ENCODE measurements at regions not wholly inside any gene's neighbourhood (a gene's known extent, or its start where the extent isn't known, plus 50 kb on each side); places are given as distances from the start of the nearest gene placed in this dataset.

DNA sequence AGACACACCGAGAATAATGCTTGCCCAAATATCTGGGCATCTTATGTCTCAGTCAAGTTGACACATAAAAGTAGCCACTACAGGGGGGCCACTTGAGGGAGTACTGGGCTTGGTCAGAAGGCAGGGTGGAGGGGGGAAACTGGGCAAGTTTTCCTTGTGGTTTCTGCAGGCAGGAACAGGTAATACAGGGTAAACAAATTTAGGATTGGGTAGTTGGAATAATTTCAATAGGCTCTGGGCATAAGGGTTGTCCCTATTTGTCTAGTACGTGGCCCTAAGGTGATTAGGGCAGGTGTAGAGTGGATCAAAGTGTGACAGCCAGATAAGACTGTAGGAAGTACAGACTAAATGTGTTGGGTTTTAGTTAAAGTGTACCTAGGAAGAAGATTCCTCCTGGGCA is 353.1 kb downstream of the TLE4 start:
- Histone ChIP-seq H3K4me3 (ENCODE audit: extremely low read depth, insufficient read depth, low read length, poor library complexity, severe bottlenecking) (no peak overlapping the region), H3K27ac (ENCODE audit: low read depth, low read length, severe bottlenecking) (no peak overlapping the region), H3K4me1 (ENCODE audit: control insufficient read depth, insufficient read depth, low read length, poor library complexity, severe bottlenecking) (no peaks in the 10 kb centered on the region), H3K9me3 (ENCODE audit: control insufficient read depth, low read length) (no peaks in the 10 kb centered on the region), H3K36me3 (ENCODE audit: control insufficient read depth, insufficient read depth, low read length) (no peaks in the 10 kb centered on the region)
- 0 to 50% methylated on average over 1 to 2 of the region's 2 CpGs for WGBS, 2 experiments (ENCODE audit: insufficient coverage in 2 of 2)

DNA sequence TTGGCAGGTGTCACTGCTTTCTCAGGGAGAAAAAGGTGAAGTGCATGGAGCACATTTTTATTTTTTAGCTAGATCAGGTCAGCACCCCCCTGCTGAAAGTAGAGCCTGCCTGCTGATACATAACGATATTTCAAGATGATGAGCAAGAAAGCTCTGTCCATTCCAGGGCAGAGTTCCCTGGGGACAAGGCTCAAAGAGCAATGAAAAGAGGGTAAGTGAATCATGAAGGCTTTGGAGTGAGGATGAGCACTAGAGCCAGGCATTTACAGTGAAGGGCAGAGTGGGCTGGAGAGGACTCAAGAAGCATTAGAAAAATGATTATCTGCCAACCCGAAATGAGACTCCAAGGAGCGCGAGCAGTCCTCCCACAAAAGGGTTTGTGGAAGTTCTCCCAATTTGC is 345.7 kb downstream of the TLE4 start:
- H3K4me1 ChIP-seq (ENCODE audit: control insufficient read depth, insufficient read depth, low read length, poor library complexity, severe bottlenecking): no peaks in the 10 kb centered on the region
- whole genome bisulfite sequencing, 2 experiments (ENCODE audit: insufficient coverage in 2 of 2): 95 to 96% methylated on average over 3 to 4 of the region's 4 CpGs
- H3K9me3 ChIP-seq (ENCODE audit: control insufficient read depth, low read length): no peaks in the 10 kb centered on the region
- no peak overlapping the region for H3K27ac ChIP-seq (ENCODE audit: low read depth, low read length, severe bottlenecking)
- H3K36me3 ChIP-seq (ENCODE audit: control insufficient read depth, insufficient read depth, low read length): no peaks in the 10 kb centered on the region
- H3K4me3 ChIP-seq (ENCODE audit: extremely low read depth, insufficient read depth, low read length, poor library complexity, severe bottlenecking): no peak overlapping the region

DNA sequence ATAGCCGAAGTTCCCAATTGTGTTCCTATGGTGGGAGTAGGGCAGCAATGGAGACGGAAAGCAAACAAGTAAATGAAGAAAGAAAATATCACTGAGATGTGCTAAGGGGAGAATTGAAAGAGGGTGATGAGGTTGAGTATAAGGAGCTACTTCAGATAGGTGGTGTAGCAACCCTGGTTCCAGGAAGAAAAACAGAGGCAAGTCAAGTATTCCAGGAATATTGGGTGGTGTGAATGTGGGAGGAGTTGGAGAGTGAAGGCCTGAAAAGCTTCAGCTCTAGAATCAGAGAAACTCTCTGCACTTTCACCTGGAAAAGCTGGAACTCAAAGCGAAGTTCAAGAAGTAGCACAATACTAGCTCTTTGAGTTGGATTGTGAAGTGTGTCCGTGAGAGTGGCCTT is 342.1 kb downstream of the TLE4 start:
- WGBS, 2 experiments (ENCODE audit: insufficient coverage in 2 of 2): 91 to 100% methylated on average over 2 of the region's 4 CpGs
- no peaks in the 10 kb centered on the region for H3K36me3 ChIP-seq (ENCODE audit: control insufficient read depth, insufficient read depth, low read length)
- H3K4me1 ChIP-seq (ENCODE audit: control insufficient read depth, insufficient read depth, low read length, poor library complexity, severe bottlenecking): no peaks in the 10 kb centered on the region
- H3K9me3 ChIP-seq (ENCODE audit: control insufficient read depth, low read length): no peaks in the 10 kb centered on the region
- no peak overlapping the region for H3K27ac ChIP-seq (ENCODE audit: low read depth, low read length, severe bottlenecking)
- no peak overlapping the region for H3K4me3 ChIP-seq (ENCODE audit: extremely low read depth, insufficient read depth, low read length, poor library complexity, severe bottlenecking)

DNA sequence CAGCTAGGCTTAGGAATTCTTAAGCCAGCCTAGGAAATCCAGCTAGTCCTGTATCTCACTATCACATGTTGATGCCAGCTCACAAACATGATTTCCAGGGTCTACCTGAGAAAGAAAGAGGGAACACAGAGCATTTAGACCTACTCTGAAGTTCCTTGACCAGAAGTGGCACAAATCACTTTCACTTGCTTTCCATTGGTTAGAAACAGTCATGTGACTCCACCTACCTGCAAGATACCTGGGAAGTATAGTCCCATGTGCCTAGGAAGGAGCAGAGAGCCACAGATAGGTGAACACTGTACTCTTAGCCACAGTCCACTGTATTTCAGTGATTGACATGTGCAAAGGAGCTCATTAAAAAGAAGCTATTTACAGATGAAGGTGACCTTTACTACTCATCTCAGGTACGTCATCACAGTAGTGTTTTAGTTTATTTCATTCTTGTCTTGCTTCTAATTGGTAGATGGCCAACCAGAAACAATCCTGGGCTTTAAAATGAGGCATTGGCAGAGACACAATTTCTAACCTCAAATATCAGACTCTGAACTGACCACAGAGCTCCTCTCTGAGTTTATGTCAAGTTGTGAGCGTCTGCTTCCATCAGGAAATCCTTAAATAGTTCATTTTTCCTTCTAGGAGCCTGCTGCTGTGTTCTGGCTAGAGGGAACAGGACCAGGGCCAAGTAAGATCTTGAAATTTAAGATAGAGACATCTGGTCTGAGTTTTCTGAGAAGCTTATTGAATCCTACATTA is 340.7 kb downstream of the TLE4 start:
- no peak overlapping the region for H3K4me3 ChIP-seq (ENCODE audit: extremely low read depth, insufficient read depth, low read length, poor library complexity, severe bottlenecking)
- H3K9me3 ChIP-seq (ENCODE audit: control insufficient read depth, low read length): no peaks in the 10 kb centered on the region
- 80% methylated on average over 1 of the region's 2 CpGs; no CpG with 5 or more reads in 1 of the 2 experiments for WGBS, 2 experiments (ENCODE audit: insufficient coverage in 2 of 2)
- no peak overlapping the region for H3K27ac ChIP-seq (ENCODE audit: low read depth, low read length, severe bottlenecking)
- no peaks in the 10 kb centered on the region for H3K36me3 ChIP-seq (ENCODE audit: control insufficient read depth, insufficient read depth, low read length)
- no peaks in the 10 kb centered on the region for H3K4me1 ChIP-seq (ENCODE audit: control insufficient read depth, insufficient read depth, low read length, poor library complexity, severe bottlenecking)

DNA sequence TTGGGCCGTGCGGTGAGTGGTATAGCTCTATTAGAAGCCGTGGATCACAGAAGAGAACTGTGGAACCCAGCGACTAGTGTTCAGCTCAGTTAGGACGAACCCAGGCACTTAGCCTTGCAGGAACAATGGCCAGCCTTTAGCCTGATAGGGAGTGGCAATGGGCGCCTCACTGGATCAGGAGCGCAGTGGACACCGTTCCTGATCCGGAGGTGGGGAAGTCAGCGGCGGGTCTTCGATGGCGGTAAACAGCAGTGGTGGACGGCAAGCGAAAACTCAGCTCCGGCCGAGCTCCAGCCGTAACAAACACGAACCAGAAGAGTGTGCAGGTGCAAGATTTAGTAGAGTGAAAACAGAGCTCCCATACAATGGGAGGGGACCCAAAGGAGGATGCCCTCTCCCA is 340.0 kb downstream of the TLE4 start:
- Histone ChIP-seq H3K4me1 (ENCODE audit: control insufficient read depth, insufficient read depth, low read length, poor library complexity, severe bottlenecking) (no peaks in the 10 kb centered on the region), H3K4me3 (ENCODE audit: extremely low read depth, insufficient read depth, low read length, poor library complexity, severe bottlenecking) (no peak overlapping the region), H3K9me3 (ENCODE audit: control insufficient read depth, low read length) (no peaks in the 10 kb centered on the region), H3K36me3 (ENCODE audit: control insufficient read depth, insufficient read depth, low read length) (no peaks in the 10 kb centered on the region), H3K27ac (ENCODE audit: low read depth, low read length, severe bottlenecking) (no peak overlapping the region)
- 94 to 95% methylated on average over 12 to 16 of the region's 19 CpGs for WGBS, 2 experiments (ENCODE audit: insufficient coverage in 2 of 2)

DNA sequence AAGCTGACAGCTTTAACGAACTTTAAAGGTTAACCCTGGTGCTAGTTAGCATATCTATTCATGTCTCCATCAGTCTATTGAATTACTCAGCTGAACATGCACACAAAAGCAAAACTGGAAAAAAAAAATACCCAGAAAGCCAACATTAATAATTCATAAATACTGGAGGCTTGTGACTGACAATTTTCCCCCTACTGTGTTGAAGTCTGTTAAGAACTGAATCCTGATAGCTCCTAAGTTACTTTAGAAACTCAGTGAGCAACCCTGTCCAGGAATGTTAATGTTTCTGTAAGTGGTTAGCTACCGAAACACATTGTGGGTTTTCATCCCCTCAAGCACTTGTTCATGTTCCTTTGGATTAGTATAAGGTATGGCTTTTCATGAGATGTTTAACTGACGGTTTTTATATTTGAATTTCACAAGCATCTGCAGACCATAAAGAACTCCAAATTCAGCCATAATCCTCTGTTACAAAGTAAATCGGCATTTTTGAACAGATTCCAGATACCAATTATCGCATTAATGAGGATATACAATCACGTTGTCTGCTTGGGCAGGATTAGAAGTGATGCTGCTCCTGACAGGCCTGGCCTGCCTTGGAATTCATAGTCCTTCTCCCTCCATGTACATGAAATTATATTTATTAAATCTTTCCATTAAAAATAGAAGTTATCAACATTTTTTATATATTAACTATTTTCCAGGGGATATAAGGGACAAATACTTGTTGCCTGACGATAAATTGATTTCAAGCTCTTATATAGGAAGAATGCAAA is 331.2 kb downstream of the TLE4 start:
- no peaks in the 10 kb centered on the region for H3K9me3 ChIP-seq (ENCODE audit: control insufficient read depth, low read length)
- 60 to 88% methylated on average over 1 to 5 of the region's 7 CpGs for WGBS, 2 experiments (ENCODE audit: insufficient coverage in 2 of 2)

DNA sequence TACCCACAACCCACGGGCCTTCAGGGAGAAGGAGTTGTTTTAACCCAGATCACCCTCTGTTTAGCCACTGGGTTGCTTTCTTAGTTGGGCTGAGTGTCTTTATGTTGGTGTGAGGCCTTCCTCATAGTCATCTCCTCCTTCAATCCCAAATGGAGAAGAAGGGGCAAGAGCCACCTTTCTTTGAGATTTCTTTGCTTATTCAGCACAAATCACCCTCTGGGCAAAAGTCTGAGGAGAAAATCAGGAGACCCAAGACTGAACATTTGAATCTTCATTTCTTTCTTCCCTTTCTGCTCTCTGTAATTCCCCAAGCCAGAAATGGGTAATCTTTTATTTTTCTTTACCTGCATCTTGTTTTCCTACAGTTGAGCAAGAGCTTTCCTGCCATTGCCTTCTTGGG is 329.0 kb downstream of the TLE4 start:
- Histone ChIP-seq H3K27ac (ENCODE audit: low read depth, low read length, severe bottlenecking) (no peak overlapping the region), H3K9me3 (ENCODE audit: control insufficient read depth, low read length) (no peaks in the 10 kb centered on the region), H3K4me3 (ENCODE audit: extremely low read depth, insufficient read depth, low read length, poor library complexity, severe bottlenecking) (no peak overlapping the region), H3K36me3 (ENCODE audit: control insufficient read depth, insufficient read depth, low read length) (no peaks in the 10 kb centered on the region), H3K4me1 (ENCODE audit: control insufficient read depth, insufficient read depth, low read length, poor library complexity, severe bottlenecking) (no peaks in the 10 kb centered on the region)
- no CpG with 5 or more reads among the region's 1 CpG for WGBS, 2 experiments (ENCODE audit: insufficient coverage in 2 of 2)

More for the DNA sequence above, 331.2 kb downstream of the TLE4 start:
- H3K27ac ChIP-seq (ENCODE audit: low read depth, low read length, severe bottlenecking): no peak overlapping the region
- no peak overlapping the region for H3K4me3 ChIP-seq (ENCODE audit: extremely low read depth, insufficient read depth, low read length, poor library complexity, severe bottlenecking)
- H3K36me3 ChIP-seq (ENCODE audit: control insufficient read depth, insufficient read depth, low read length): no peaks in the 10 kb centered on the region
- no peaks in the 10 kb centered on the region for H3K4me1 ChIP-seq (ENCODE audit: control insufficient read depth, insufficient read depth, low read length, poor library complexity, severe bottlenecking)

DNA sequence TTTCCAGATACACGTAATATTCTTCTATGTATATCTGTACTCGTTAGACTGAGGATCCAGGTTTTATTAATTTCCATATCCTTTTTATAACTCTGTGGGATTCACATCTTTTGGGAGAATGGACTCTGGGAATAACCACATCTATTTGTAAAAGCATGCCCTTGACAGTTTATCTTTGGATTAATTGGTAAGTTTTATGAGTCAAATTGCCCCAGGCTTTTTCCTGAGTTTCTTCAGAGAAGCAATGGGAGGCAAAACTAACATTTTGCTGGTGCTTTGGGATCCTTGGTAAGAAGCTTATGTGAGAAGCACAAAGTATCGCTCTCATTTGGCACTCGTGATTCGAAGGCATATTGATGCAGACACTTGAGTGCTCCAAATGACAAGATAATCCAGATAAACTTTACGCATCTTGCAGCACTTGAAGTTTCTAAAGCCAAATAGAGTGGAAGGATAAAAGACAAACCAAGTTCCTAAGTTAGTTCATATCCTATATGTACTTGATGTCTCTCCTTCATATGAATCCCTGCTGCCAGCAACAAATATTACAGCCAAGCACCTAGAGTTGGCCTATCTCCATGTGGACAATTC is 324.7 kb downstream of the TLE4 start:
- Histone ChIP-seq H3K4me3 (ENCODE audit: extremely low read depth, insufficient read depth, low read length, poor library complexity, severe bottlenecking) (no peak overlapping the region), H3K9me3 (ENCODE audit: control insufficient read depth, low read length) (no peaks in the 10 kb centered on the region), H3K36me3 (ENCODE audit: control insufficient read depth, insufficient read depth, low read length) (no peaks in the 10 kb centered on the region), H3K4me1 (ENCODE audit: control insufficient read depth, insufficient read depth, low read length, poor library complexity, severe bottlenecking) (no peaks in the 10 kb centered on the region), H3K27ac (ENCODE audit: low read depth, low read length, severe bottlenecking) (no peak overlapping the region)
- WGBS, 2 experiments (ENCODE audit: insufficient coverage in 2 of 2): 93 to 96% methylated on average over 2 to 4 of the region's 6 CpGs

DNA sequence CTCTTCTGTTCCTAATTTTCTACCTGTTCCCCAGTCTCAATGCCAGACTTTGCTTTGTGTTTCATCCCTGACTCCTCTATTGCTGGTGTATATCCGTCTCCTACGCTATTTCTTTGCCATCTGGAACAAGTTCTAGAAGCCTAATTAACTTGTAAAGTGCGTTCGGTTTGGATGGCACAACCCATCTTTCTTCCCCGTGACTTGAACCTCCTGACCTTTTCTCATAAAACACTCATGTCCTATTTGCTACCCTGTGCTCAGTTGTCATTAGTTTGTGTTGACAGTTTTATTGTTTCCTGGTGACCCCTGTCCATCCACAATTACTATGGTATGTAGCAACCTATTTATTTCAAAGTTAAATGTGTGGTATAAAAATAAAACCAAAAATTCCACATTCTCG is 323.5 kb downstream of the TLE4 start:
- Histone ChIP-seq H3K9me3 (ENCODE audit: control insufficient read depth, low read length) (no peaks in the 10 kb centered on the region), H3K4me1 (ENCODE audit: control insufficient read depth, insufficient read depth, low read length, poor library complexity, severe bottlenecking) (no peaks in the 10 kb centered on the region), H3K4me3 (ENCODE audit: extremely low read depth, insufficient read depth, low read length, poor library complexity, severe bottlenecking) (no peak overlapping the region), H3K36me3 (ENCODE audit: control insufficient read depth, insufficient read depth, low read length) (no peaks in the 10 kb centered on the region), H3K27ac (ENCODE audit: low read depth, low read length, severe bottlenecking) (no peak overlapping the region)
- 89 to 91% methylated on average over 4 of the region's 6 CpGs for WGBS, 2 experiments (ENCODE audit: insufficient coverage in 2 of 2)

DNA sequence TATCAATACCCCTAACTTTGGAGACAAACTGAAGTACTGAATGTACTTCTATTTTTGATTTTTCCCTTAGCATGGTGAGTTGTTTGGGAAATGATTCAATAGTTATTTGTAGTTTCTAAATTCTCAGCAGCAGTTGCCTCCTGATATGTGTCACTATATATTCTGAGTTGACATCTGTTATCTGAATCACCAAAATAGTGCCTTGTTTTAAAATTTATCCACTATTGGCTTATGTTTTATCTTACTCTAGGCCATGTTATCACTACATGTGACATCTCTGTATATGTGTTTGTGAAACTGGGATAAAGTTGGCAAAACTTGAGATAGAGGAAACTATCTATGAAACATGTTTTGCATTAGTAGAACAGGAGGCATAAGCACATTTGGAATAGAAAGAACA is 317.6 kb downstream of the TLE4 start:
- Histone ChIP-seq H3K4me3 (ENCODE audit: extremely low read depth, insufficient read depth, low read length, poor library complexity, severe bottlenecking) (no peak overlapping the region), H3K4me1 (ENCODE audit: control insufficient read depth, insufficient read depth, low read length, poor library complexity, severe bottlenecking) (no peaks in the 10 kb centered on the region), H3K36me3 (ENCODE audit: control insufficient read depth, insufficient read depth, low read length) (no peaks in the 10 kb centered on the region), H3K9me3 (ENCODE audit: control insufficient read depth, low read length) (no peaks in the 10 kb centered on the region), H3K27ac (ENCODE audit: low read depth, low read length, severe bottlenecking) (no peak overlapping the region)
